ENCODE measurements at regions not wholly inside any gene's neighbourhood (a gene's known extent, or its start where the extent isn't known, plus 50 kb on each side); places are given as distances from the start of the nearest gene placed in this dataset.
A peak's percentile ranks its signal among the peaks of the same experiment; 100 is the strongest.

- DNase-seq = no peak
These were observed 100.6 kb downstream of the CMPK2 start for GRCh38 chr2:6764968-6765723.

GRCh38 chr2:6769346-6769745 is 96.4 kb downstream of the CMPK2 start:
- no peak for DNase-seq

- no peak for DNase-seq
These were observed 95.7 kb downstream of the CMPK2 start for GRCh38 chr2:6770006-6770405.

- no peak for DNase-seq
These were observed 93.8 kb downstream of the CMPK2 start for GRCh38 chr2:6771634-6772611.

- DNase-seq = peak; percentile 28
These were observed 92.6 kb downstream of the CMPK2 start for GRCh38 chr2:6773007-6773693.

GRCh38 chr2:6773694-6774044 is 92.0 kb downstream of the CMPK2 start:
- DNase-seq = no peak

- DNase-seq = no peak
These were observed 89.6 kb downstream of the CMPK2 start for GRCh38 chr2:6776125-6776524.

GRCh38 chr2:6777626-6778025 is 88.1 kb downstream of the CMPK2 start:
- no peak for DNase-seq

- no peak for DNase-seq
These were observed 84.9 kb downstream of the CMPK2 start for GRCh38 chr2:6780765-6781274.

- DNase-seq = no peak
These were observed 83.0 kb downstream of the CMPK2 start for GRCh38 chr2:6782517-6783237.

GRCh38 chr2:6783238-6783614 is 82.5 kb downstream of the CMPK2 start:
- no peak for DNase-seq

- DNase-seq = no peak
These were observed 81.4 kb downstream of the CMPK2 start for GRCh38 chr2:6784291-6784690.

GRCh38 chr2:6785493-6785892 is 80.2 kb downstream of the CMPK2 start:
- DNase-seq = no peak

GRCh38 chr2:6787376-6787775 is 78.3 kb downstream of the CMPK2 start:
- DNase-seq = peak; percentile 22

- no peak for DNase-seq
These were observed 77.1 kb downstream of the CMPK2 start for GRCh38 chr2:6788614-6789013.

- DNase-seq = no peak
These were observed 76.1 kb downstream of the CMPK2 start for GRCh38 chr2:6789559-6790138.

- DNase-seq = no peak
These were observed 74.0 kb downstream of the CMPK2 start for GRCh38 chr2:6791682-6792081.

GRCh38 chr2:6792883-6793282 is 72.8 kb downstream of the CMPK2 start:
- DNase-seq = no peak

- no peak for DNase-seq
These were observed 72.3 kb downstream of the CMPK2 start for GRCh38 chr2:6793371-6793770.

- DNase-seq = no peak
These were observed 71.8 kb downstream of the CMPK2 start for GRCh38 chr2:6793913-6794312.

GRCh38 chr2:6794448-6794847 is 71.3 kb downstream of the CMPK2 start:
- DNase-seq = no peak

Data from kidney glomerular epithelial cell (primary cell).